Stimulated activated memory B cell treated with anti-CD40 and anti-IgM and Interleukin-4, amounts not matched to agents 10 μg/mL and 1 μg/mL and 100 μg/mL, for 72 hours (primary cell): ENCODE measurements at regions not wholly inside any gene's neighbourhood (a gene's known extent, or its start where the extent isn't known, plus 50 kb on each side); places are given as distances from the start of the nearest gene placed in this dataset.

ENCODE experiments used
- ATAC-seq: fragments of 150-1000 bp; cut with Tn5 transposase; 2 replicates; pipeline ENCODE4 v1.10.0; 2021
- H3K27ac Mint-ChIP-seq: one replicate; pipeline ENCODE4 v1.8.0; 2022; ENCODE audit warnings: mild to moderate bottlenecking, mixed read lengths
- H3K27me3 Mint-ChIP-seq: one replicate; pipeline ENCODE4 v1.8.0; 2022; ENCODE audit warnings: mixed read lengths
- H3K36me3 Mint-ChIP-seq: one replicate; pipeline ENCODE4 v1.8.0; 2022; ENCODE audit warnings: mixed read lengths
- H3K4me1 Mint-ChIP-seq: one replicate; pipeline ENCODE4 v1.8.0; 2022; ENCODE audit warnings: mixed read lengths
- H3K4me3 Mint-ChIP-seq: one replicate; pipeline ENCODE4 v1.8.0; 2022; ENCODE audit warnings: mild to moderate bottlenecking, moderate library complexity, mixed read lengths
- H3K9me3 Mint-ChIP-seq: one replicate; pipeline ENCODE4 v1.8.0; 2022; ENCODE audit warnings: mixed read lengths

DNA sequence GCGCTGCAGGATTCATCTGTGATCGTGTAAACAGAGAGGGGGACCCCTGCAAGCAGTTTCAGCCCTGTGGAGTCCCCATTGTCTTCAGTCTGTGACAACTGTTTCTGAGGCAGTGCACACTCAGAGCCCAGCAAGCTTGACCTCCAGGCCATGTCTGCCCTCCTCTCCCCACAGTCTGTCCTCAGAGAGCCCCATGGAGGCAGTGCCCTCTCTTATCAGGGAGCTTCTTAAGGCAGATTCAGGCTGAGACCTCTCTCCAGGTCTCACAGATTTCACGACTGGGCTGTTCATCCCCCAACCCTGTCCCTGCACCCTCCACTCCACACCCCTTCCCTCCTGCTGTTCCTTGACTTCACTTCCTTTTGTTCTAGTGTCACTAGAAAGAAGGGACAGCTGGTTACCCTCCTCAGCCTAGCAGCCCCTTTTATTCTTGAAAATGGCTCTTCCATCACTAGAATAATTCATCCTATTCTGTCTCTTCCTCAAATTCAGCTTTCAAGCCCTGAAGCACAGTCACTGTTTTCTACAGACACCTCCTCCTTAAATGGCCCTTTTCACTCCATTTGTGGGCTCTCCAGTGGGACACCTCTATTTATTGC lies 218.4 kb downstream of the MED10 start:
- Mint-ChIP-seq H3K9me3 (no peaks in the 10 kb centered on the region), H3K27me3 (peaks cover 60% of the 10 kb centered on the region), H3K4me3 (no peak overlapping the region), H3K27ac (no peak overlapping the region), H3K4me1 (no peaks in the 10 kb centered on the region), H3K36me3 (no peaks in the 10 kb centered on the region)
- peak; percentile 28 for ATAC-seq

DNA sequence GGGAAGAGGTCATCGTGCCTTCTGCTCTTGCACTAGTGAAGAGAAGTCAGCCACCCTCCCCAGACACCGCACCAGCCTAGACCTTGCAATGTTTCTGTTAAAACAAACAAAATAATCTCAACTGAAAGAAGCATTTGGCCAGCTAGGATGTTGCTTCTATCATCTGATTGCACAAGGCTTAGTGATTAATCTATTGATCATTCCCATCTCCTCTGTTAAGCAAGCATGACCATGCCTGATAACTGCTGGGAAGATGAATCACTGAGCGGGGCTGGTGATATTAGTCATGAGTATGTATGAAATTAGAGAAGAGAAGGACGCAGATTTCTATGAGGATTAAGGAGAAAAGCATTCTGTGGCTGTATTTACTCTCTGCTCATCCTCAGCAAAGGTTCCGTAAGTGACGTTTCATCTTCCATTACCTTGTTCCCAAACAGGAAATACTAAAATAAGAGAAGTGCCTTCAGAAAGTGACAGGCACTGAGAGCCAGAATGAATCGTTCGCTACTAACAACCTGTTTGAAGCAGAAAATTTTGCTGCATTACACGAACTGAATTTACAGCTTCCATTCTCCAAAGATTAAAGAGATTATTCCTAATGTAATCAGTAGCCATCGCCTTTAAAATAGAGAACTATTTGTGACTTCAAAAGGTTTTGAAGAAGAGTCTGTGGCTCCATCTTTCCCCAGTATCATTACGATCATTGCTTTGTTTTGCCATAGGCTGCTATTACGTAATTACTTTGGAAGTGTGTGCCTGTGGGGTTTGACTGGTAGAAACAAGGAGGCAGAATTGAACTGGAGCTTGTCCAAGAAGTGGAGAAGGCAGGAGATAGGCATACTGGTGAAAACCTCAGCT lies 219.1 kb downstream of the MED10 start:
- Mint-ChIP-seq H3K4me1 (no peaks in the 10 kb centered on the region), H3K4me3 (no peak overlapping the region), H3K36me3 (no peaks in the 10 kb centered on the region), H3K9me3 (no peaks in the 10 kb centered on the region), H3K27me3 (peaks cover 55% of the 10 kb centered on the region), H3K27ac (no peak overlapping the region)
- no peak for ATAC-seq

- no peaks in the 10 kb centered on the region for H3K36me3 Mint-ChIP-seq
- H3K27ac Mint-ChIP-seq, result no peak overlapping the region
- H3K27me3 Mint-ChIP-seq, result peaks cover 28% of the 10 kb centered on the region
- H3K4me3 Mint-ChIP-seq, result no peak overlapping the region
- H3K9me3 Mint-ChIP-seq, result no peaks in the 10 kb centered on the region
- no peak for ATAC-seq
- no peaks in the 10 kb centered on the region for H3K4me1 Mint-ChIP-seq
Measured at GRCh38 chr5:6154216-6154615, 224.1 kb downstream of the MED10 start.

- no peaks in the 10 kb centered on the region for H3K9me3 Mint-ChIP-seq
- H3K27me3 Mint-ChIP-seq, result peaks cover 38% of the 10 kb centered on the region
- ATAC-seq, result no peak
- H3K27ac Mint-ChIP-seq, result no peak overlapping the region
- no peaks in the 10 kb centered on the region for H3K4me1 Mint-ChIP-seq
- no peak overlapping the region for H3K4me3 Mint-ChIP-seq
- H3K36me3 Mint-ChIP-seq, result no peaks in the 10 kb centered on the region
Measured at GRCh38 chr5:6146271-6146670, 232.1 kb downstream of the MED10 start.

- H3K9me3 Mint-ChIP-seq, result no peaks in the 10 kb centered on the region
- H3K36me3 Mint-ChIP-seq, result no peaks in the 10 kb centered on the region
- peaks cover 37% of the 10 kb centered on the region for H3K27me3 Mint-ChIP-seq
- H3K4me3 Mint-ChIP-seq, result no peak overlapping the region
- no peaks in the 10 kb centered on the region for H3K4me1 Mint-ChIP-seq
- H3K27ac Mint-ChIP-seq, result no peak overlapping the region
- ATAC-seq, result no peak
Measured at GRCh38 chr5:6145616-6146237, 232.6 kb downstream of the MED10 start.

- no peaks in the 10 kb centered on the region for H3K4me1 Mint-ChIP-seq
- no peaks in the 10 kb centered on the region for H3K9me3 Mint-ChIP-seq
- no peak overlapping the region for H3K27ac Mint-ChIP-seq
- no peak for ATAC-seq
- no peaks in the 10 kb centered on the region for H3K36me3 Mint-ChIP-seq
- no peak overlapping the region for H3K4me3 Mint-ChIP-seq
- peaks cover 30% of the 10 kb centered on the region for H3K27me3 Mint-ChIP-seq
Measured at GRCh38 chr5:6143523-6143922, 234.8 kb downstream of the MED10 start.

DNA sequence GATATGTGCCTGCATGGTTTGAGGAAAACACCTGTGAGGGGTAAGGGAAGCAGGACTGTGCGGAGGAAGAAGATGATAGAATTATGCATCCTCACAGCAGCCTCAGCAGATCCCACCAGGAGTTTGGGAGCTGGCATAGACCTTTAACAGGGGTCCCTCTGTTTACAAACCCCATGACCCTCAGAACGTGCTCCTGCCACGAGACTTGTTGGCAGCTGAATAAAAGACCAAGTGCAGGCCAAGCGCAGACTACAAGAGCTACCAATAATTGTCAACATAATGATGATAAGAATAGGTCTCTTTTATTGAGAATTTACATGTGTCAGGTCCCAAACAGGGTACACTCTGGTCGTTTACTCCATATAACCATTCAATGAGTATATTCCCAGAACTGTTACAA lies 236.0 kb downstream of the MED10 start:
- H3K36me3 Mint-ChIP-seq, result no peaks in the 10 kb centered on the region
- H3K27me3 Mint-ChIP-seq, result peaks cover 28% of the 10 kb centered on the region
- H3K9me3 Mint-ChIP-seq, result no peaks in the 10 kb centered on the region
- no peak overlapping the region for H3K4me3 Mint-ChIP-seq
- no peaks in the 10 kb centered on the region for H3K4me1 Mint-ChIP-seq
- no peak for ATAC-seq
- H3K27ac Mint-ChIP-seq, result no peak overlapping the region

GRCh38 chr5:6140219-6140618 lies 238.1 kb downstream of the MED10 start:
- no peak overlapping the region for H3K4me3 Mint-ChIP-seq

GRCh38 chr5:6135977-6136376 lies 242.4 kb downstream of the MED10 start:
- ATAC-seq, result peak; percentile 77
- no peaks in the 10 kb centered on the region for H3K9me3 Mint-ChIP-seq
- no peak overlapping the region for H3K4me3 Mint-ChIP-seq
- no peaks in the 10 kb centered on the region for H3K27me3 Mint-ChIP-seq
- peaks cover 12% of the 10 kb centered on the region for H3K4me1 Mint-ChIP-seq
- no peak overlapping the region for H3K27ac Mint-ChIP-seq
- H3K36me3 Mint-ChIP-seq, result no peaks in the 10 kb centered on the region

More at GRCh38 chr5:6140219-6140618, 238.1 kb downstream of the MED10 start:
- no peak for ATAC-seq
- no peaks in the 10 kb centered on the region for H3K36me3 Mint-ChIP-seq
- no peaks in the 10 kb centered on the region for H3K9me3 Mint-ChIP-seq
- H3K27ac Mint-ChIP-seq, result no peak overlapping the region
- peaks cover 12% of the 10 kb centered on the region for H3K4me1 Mint-ChIP-seq
- H3K27me3 Mint-ChIP-seq, result peaks cover 11% of the 10 kb centered on the region

- Mint-ChIP-seq H3K27me3 (no peaks in the 10 kb centered on the region), H3K27ac (no peak overlapping the region), H3K9me3 (peaks cover 2% of the 10 kb centered on the region), H3K36me3 (no peaks in the 10 kb centered on the region), H3K4me3 (no peak overlapping the region), H3K4me1 (peaks cover 12% of the 10 kb centered on the region)
- no peak for ATAC-seq
Measured at GRCh38 chr5:6134281-6134680, 244.1 kb downstream of the MED10 start.

GRCh38 chr5:6125781-6126180 lies 252.6 kb downstream of the MED10 start:
- ATAC-seq, result no peak
- H3K27ac Mint-ChIP-seq, result no peak overlapping the region
- H3K27me3 Mint-ChIP-seq, result peaks cover 31% of the 10 kb centered on the region
- no peak overlapping the region for H3K4me3 Mint-ChIP-seq
- H3K9me3 Mint-ChIP-seq, result peaks cover 20% of the 10 kb centered on the region
- H3K4me1 Mint-ChIP-seq, result no peaks in the 10 kb centered on the region
- no peaks in the 10 kb centered on the region for H3K36me3 Mint-ChIP-seq

DNA sequence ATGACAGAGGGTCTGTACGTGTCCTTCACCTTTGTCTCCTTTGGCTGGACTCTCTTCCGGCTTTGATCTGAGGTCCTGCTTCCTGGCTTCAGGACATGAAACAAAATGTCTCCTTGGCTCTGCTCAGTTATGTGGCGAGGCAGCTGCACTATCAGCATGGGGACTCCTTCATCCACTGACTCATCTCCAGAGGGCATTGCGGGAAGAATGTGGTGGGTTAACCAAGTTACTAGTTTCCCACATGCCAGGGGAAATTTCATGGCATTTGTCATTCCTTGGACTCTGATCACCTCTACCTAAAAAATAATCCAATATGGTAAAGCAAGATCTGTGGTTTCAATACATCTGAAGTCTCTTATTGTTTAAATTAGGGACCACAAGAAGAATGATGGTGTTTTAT lies 259.7 kb downstream of the MED10 start:
- H3K4me1 Mint-ChIP-seq, result no peaks in the 10 kb centered on the region
- H3K27ac Mint-ChIP-seq, result no peak overlapping the region
- H3K9me3 Mint-ChIP-seq, result peaks cover 10% of the 10 kb centered on the region
- no peaks in the 10 kb centered on the region for H3K36me3 Mint-ChIP-seq
- peaks cover 13% of the 10 kb centered on the region for H3K27me3 Mint-ChIP-seq
- no peak overlapping the region for H3K4me3 Mint-ChIP-seq
- ATAC-seq, result no peak

- H3K9me3 Mint-ChIP-seq, result peaks cover 3% of the 10 kb centered on the region
- no peak overlapping the region for H3K27ac Mint-ChIP-seq
- H3K27me3 Mint-ChIP-seq, result peaks cover 13% of the 10 kb centered on the region
- no peak for ATAC-seq
- no peaks in the 10 kb centered on the region for H3K36me3 Mint-ChIP-seq
- no peaks in the 10 kb centered on the region for H3K4me1 Mint-ChIP-seq
- no peak overlapping the region for H3K4me3 Mint-ChIP-seq
Measured at GRCh38 chr5:6117212-6117611, 261.1 kb downstream of the MED10 start.

GRCh38 chr5:6115852-6116251 lies 262.5 kb downstream of the MED10 start:
- Mint-ChIP-seq H3K27ac (no peak overlapping the region), H3K4me3 (no peak overlapping the region)
- no peak for ATAC-seq

DNA sequence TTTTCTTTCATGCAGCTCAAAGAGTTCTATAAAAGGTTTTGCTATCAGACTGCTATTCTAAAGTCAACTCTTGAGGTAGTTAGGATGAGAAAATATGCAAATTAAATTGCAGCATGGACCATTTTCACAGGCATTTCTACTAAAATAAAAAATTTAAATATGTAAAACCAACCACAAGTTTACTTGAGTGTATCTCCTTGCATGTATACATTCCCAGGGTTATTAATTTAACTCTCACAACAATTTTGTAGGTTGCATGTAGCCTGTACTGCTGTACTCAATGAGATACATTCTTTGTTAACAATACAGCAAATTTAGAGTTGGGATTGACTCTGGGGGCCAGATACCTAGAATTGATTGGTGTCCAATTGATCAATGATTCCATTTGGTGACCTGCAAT lies 265.8 kb downstream of the MED10 start:
- H3K27ac Mint-ChIP-seq, result no peak overlapping the region
- H3K36me3 Mint-ChIP-seq, result no peaks in the 10 kb centered on the region
- no peak overlapping the region for H3K4me3 Mint-ChIP-seq
- no peaks in the 10 kb centered on the region for H3K4me1 Mint-ChIP-seq
- H3K9me3 Mint-ChIP-seq, result no peaks in the 10 kb centered on the region
- H3K27me3 Mint-ChIP-seq, result no peaks in the 10 kb centered on the region
- no peak for ATAC-seq

More at GRCh38 chr5:6115852-6116251, 262.5 kb downstream of the MED10 start:
- Mint-ChIP-seq H3K36me3 (no peaks in the 10 kb centered on the region), H3K9me3 (peaks cover 3% of the 10 kb centered on the region), H3K4me1 (no peaks in the 10 kb centered on the region), H3K27me3 (peaks cover 3% of the 10 kb centered on the region)

GRCh38 chr5:6112125-6112524 lies 266.2 kb downstream of the MED10 start:
- no peak overlapping the region for H3K27ac Mint-ChIP-seq
- H3K4me3 Mint-ChIP-seq, result no peak overlapping the region
- H3K36me3 Mint-ChIP-seq, result no peaks in the 10 kb centered on the region
- H3K4me1 Mint-ChIP-seq, result no peaks in the 10 kb centered on the region
- H3K27me3 Mint-ChIP-seq, result no peaks in the 10 kb centered on the region
- no peaks in the 10 kb centered on the region for H3K9me3 Mint-ChIP-seq
- no peak for ATAC-seq
